ENCODE measurements at regions not wholly inside any gene's neighbourhood (a gene's known extent, or its start where the extent isn't known, plus 50 kb on each side); places are given as distances from the start of the nearest gene placed in this dataset.

- H3K27me3 Mint-ChIP-seq = no peaks in the 10 kb centered on the region
- DNase-seq = no peak
- H3K4me1 Mint-ChIP-seq = no peaks in the 10 kb centered on the region
- H3K4me3 Mint-ChIP-seq = no peak overlapping the region
- no peaks in the 10 kb centered on the region for H3K9me3 Mint-ChIP-seq
- ATAC-seq = no peak
- H3K27ac Mint-ChIP-seq = no peak overlapping the region
Observed at GRCh38 chr9:79135681-79136415, 435.9 kb upstream of the TLE4 start.

DNA sequence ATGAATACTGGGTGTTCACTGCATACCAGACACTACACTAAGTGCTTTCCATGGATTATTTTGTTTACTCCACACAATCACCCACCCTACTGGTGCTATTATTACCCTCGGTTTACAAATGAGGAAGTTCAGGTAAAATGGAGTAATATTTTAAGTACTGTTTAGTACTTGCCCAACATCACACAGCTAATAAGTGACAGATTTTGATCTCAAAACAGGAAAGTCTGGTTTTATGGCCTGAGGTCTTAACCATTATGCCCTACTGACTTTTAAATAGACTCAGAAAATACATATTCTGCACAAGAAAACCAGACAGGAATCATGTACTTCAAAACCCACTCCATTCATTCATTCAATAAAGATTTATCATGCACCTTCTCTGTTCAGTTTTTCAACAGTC is 431.0 kb upstream of the TLE4 start:
- Mint-ChIP-seq H3K4me1 (no peaks in the 10 kb centered on the region), H3K9me3 (no peaks in the 10 kb centered on the region), H3K27ac (no peak overlapping the region), H3K27me3 (no peaks in the 10 kb centered on the region), H3K4me3 (no peak overlapping the region)
- ATAC-seq (no peak), DNase-seq (no peak)

DNA sequence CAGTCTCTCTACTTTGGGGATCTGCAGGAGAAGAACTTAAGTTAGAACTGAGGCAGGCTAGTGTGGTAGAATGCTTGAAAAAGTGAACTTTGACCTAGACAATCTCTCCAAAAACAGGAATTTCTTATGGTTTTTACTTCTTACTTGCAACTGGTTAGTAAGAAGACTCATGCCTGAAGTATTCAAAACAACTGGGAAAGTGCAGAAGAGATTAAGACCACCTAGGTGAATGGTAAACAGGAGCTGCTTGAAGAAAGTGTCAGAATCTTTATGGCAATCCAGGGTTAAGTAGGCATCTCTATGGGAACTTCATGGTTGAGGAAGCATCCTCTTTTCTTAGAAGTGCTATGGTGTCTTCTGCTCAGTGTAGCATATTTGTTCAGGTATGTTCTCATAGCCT is 428.6 kb upstream of the TLE4 start:
- DNase-seq = no peak
- Mint-ChIP-seq H3K4me3 (no peak overlapping the region), H3K27ac (no peak overlapping the region), H3K9me3 (peaks cover 0 to 5% of the 10 kb centered on the region in 2 donors), H3K4me1 (no peaks in the 10 kb centered on the region), H3K27me3 (no peaks in the 10 kb centered on the region)
- ATAC-seq = no peak

DNA sequence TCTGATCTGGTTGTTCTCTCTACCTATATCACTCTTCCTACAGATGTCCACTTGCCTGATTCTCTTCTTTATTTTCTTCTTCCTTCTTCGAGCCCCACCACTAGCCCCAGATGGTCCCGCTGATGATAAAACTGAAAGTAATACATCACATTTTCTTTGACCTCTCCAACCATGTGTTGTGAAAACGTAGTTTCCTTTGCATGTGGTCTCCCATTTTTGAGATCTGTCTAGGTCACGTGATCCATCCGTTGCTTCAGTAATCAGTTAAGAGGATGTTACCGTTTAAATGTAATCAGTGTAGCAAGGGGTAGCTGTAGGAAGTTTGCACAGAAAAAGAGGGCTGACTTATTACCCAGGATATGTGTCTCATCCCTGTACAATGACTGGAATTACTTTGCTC is 426.3 kb upstream of the TLE4 start:
- no peak for DNase-seq
- no peaks in the 10 kb centered on the region for H3K4me1 Mint-ChIP-seq
- H3K27me3 Mint-ChIP-seq = no peaks in the 10 kb centered on the region
- no peak overlapping the region for H3K27ac Mint-ChIP-seq
- H3K9me3 Mint-ChIP-seq = peaks cover 0 to 5% of the 10 kb centered on the region in 2 donors
- ATAC-seq = no peak
- no peak overlapping the region for H3K4me3 Mint-ChIP-seq

DNA sequence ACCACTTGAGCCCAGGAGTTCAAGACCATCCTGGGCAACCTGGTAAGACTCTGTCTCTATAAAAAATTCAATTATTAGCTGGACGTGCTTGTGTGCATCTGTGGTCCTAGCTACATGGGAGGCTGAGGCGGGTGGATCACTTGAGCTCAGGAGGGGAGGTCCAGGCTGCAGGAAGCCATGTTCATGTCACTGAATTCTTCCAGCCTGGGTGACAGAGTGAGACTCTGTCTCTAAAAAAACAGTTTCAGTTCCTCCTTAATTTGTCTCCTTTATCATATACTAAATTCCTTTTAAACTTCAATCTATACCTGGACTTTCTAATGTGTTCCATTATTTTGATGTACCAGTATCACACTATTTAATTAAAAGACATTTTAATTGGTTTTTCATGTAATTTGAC is 422.2 kb upstream of the TLE4 start:
- no peaks in the 10 kb centered on the region for H3K27me3 Mint-ChIP-seq
- no peak overlapping the region for H3K4me3 Mint-ChIP-seq
- H3K9me3 Mint-ChIP-seq = peaks cover 0 to 5% of the 10 kb centered on the region in 2 donors
- no peaks in the 10 kb centered on the region for H3K4me1 Mint-ChIP-seq
- H3K27ac Mint-ChIP-seq = no peak overlapping the region
- ATAC-seq = no peak
- DNase-seq = no peak

DNA sequence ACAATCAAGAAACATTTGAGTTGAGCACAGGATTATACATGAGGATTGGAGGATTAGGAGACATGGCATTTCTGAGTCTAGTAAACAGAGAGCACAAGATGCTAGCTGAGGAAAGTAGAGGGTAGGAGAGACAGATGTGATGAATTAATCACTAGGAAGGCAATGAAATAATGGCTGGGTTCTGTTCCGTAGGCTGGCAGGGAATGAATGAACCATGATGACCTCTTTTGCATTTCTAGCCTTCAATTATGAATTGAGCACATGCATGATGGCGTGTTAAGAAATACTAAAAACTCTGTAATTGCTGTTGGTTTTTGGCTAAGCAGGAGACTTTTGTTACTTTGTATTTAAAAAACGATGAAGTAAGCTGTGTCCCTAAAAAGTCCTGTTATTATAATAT is 420.0 kb upstream of the TLE4 start:
- H3K4me3 Mint-ChIP-seq = no peak overlapping the region
- DNase-seq = no peak
- H3K9me3 Mint-ChIP-seq = peaks cover 0 to 5% of the 10 kb centered on the region in 2 donors
- no peaks in the 10 kb centered on the region for H3K27me3 Mint-ChIP-seq
- no peak for ATAC-seq
- H3K27ac Mint-ChIP-seq = no peak overlapping the region
- no peaks in the 10 kb centered on the region for H3K4me1 Mint-ChIP-seq

GRCh38 chr9:79152306-79152705 is 419.5 kb upstream of the TLE4 start:
- Mint-ChIP-seq H3K9me3 (peaks cover 0 to 5% of the 10 kb centered on the region in 2 donors), H3K27ac (no peak overlapping the region), H3K4me3 (no peak overlapping the region), H3K27me3 (no peaks in the 10 kb centered on the region), H3K4me1 (no peaks in the 10 kb centered on the region)
- DNase-seq (no peak), ATAC-seq (no peak)

DNA sequence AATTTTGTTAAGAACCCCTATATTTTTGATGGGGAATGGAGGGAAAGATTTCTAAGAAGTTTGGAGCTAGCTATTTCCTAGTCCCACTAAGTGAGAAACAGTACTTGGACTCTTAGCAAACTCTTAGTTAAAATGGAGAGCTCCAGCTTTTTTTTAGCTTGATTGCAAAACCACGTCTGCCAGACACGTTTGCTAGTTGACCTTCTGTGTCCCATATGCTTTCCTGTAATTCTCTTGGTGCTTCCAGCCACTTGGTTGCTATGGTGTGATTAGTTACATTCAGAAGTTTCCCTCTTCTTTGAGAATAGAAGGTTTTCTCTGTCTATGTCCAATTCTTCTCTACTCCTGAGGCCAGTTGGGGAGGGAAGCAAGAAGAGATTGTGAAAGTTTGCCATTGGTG is 417.0 kb upstream of the TLE4 start:
- no peaks in the 10 kb centered on the region for H3K4me1 Mint-ChIP-seq
- H3K27me3 Mint-ChIP-seq = no peaks in the 10 kb centered on the region

GRCh38 chr9:79155308-79155707 is 416.5 kb upstream of the TLE4 start:
- no peaks in the 10 kb centered on the region for H3K27me3 Mint-ChIP-seq
- no peak overlapping the region for H3K27ac Mint-ChIP-seq
- H3K9me3 Mint-ChIP-seq = no peaks in the 10 kb centered on the region
- ATAC-seq (no peak), DNase-seq (no peak)
- H3K4me1 Mint-ChIP-seq = no peaks in the 10 kb centered on the region
- no peak overlapping the region for H3K4me3 Mint-ChIP-seq

More for the DNA sequence above, 417.0 kb upstream of the TLE4 start:
- no peaks in the 10 kb centered on the region for H3K9me3 Mint-ChIP-seq
- DNase-seq (no peak), ATAC-seq (no peak)
- H3K27ac Mint-ChIP-seq = no peak overlapping the region
- H3K4me3 Mint-ChIP-seq = no peak overlapping the region

GRCh38 chr9:79163544-79163943 is 408.2 kb upstream of the TLE4 start:
- H3K27me3 Mint-ChIP-seq = no peaks in the 10 kb centered on the region
- no peaks in the 10 kb centered on the region for H3K9me3 Mint-ChIP-seq
- H3K4me1 Mint-ChIP-seq = peaks cover 15% of the 10 kb centered on the region
- peak; percentile 70 for ATAC-seq
- no peak overlapping the region for H3K4me3 Mint-ChIP-seq
- no peak overlapping the region for H3K27ac Mint-ChIP-seq
- no peak for DNase-seq

DNA sequence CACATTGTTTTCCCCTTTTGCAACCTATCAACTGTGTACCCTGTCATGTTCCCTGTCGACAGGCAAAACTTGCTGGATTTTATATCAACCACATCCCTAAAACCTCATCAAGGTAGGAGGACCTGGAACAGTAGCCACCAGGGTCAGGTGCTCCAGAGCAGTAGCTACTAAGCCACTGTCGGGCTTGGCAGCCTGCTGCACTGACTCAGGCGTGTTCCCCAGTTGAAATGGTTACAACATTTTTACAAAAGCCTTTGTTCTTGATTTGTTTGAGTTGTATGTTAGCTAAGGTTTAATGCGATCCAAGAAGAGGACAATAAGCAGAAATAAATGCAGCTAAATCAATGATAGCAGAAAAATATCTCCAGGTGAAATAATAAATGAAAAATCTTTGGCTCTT is 407.4 kb upstream of the TLE4 start:
- DNase-seq = no peak

DNA sequence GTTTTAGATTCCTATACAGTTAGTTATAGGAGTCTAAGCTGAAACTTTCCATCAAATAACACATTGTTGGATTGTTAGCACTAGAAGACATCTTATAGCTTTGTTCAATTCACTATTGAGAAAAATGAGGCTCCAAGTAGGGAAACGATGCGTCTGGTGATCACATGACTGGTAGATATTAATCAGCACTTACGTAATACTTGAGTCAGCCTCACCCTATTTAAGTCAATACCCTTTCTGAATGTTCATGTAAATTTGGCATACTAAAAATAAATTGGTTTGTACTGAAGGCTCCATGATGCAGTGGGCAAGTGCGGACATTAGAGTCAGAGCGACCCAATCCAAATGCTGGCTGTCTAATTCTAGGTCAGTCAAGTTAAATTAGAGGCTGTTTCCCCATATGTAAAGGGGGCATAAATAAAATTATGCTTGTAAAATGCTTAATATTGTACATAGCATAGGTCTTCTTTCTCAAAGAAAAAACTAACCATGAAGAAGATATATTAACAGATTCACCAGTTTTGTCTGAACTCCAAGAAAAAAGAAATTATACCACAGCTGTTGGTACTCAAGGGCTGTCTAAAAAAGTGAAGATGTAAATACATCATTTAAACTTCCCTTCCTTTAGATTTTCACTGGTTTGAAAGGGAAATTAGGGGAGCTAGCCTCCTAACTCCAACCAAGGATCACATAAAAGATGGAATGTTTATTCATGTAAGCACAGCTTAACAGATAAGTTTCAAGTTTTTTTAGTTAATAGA is 406.6 kb upstream of the TLE4 start:
- no peak for ATAC-seq
- no peaks in the 10 kb centered on the region for H3K27me3 Mint-ChIP-seq
- peaks cover 15% of the 10 kb centered on the region for H3K4me1 Mint-ChIP-seq
- no peak overlapping the region for H3K27ac Mint-ChIP-seq
- DNase-seq = no peak
- H3K9me3 Mint-ChIP-seq = no peaks in the 10 kb centered on the region
- no peak overlapping the region for H3K4me3 Mint-ChIP-seq

More for the DNA sequence above, 407.4 kb upstream of the TLE4 start:
- Mint-ChIP-seq H3K9me3 (no peaks in the 10 kb centered on the region), H3K4me1 (peaks cover 15% of the 10 kb centered on the region), H3K27ac (no peak overlapping the region), H3K4me3 (no peak overlapping the region), H3K27me3 (no peaks in the 10 kb centered on the region)
- ATAC-seq = no peak

DNA sequence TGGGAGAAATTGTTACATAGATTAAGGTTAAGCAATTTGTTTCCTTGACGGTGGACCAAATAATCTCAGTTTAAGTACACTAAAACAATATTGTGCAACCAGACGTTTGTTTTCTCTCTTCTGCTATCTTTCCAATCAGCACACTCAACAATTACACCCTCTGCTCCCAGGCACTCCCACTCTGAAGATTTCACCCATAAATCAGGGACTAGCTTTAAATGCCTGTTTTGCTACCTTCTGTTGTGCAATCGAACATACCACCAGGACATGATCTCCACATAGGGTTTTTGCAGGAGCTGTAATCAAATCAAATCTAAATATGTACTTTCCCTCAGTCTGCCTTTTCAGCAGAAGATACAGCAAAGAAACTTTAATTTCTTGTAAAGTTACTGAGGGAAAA is 405.8 kb upstream of the TLE4 start:
- Mint-ChIP-seq H3K4me3 (no peak overlapping the region), H3K9me3 (no peaks in the 10 kb centered on the region), H3K27me3 (no peaks in the 10 kb centered on the region), H3K4me1 (peaks cover 15% of the 10 kb centered on the region), H3K27ac (no peak overlapping the region)
- DNase-seq = no peak
- ATAC-seq = no peak

GRCh38 chr9:79170643-79171042 is 401.1 kb upstream of the TLE4 start:
- Mint-ChIP-seq H3K9me3 (peaks cover 0 to 6% of the 10 kb centered on the region in 2 donors), H3K27me3 (no peaks in the 10 kb centered on the region), H3K4me1 (no peaks in the 10 kb centered on the region), H3K27ac (no peak overlapping the region), H3K4me3 (no peak overlapping the region)
- ATAC-seq = no peak
- DNase-seq = no peak

DNA sequence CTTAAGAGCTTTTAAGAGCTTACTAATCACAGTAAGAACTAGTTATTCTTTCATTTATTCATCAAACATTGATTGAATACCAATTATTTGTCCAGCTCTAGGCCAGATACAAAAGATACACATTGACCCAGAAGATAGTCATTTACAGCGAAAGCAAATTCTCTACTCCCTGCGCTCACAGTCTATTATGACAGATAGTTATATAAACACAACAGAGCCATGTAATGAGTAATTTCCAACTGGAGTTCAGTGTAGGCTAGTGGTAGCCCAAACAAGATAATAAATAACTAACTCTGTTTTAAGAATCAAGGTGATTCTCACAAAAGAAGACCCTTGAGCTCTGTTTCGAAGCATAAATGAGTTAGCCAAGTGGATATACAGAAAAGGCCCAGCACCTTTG is 397.8 kb upstream of the TLE4 start:
- no peak for ATAC-seq
- Mint-ChIP-seq H3K4me3 (no peak overlapping the region), H3K27me3 (no peaks in the 10 kb centered on the region), H3K27ac (no peak overlapping the region), H3K4me1 (no peaks in the 10 kb centered on the region), H3K9me3 (peaks cover 0 to 6% of the 10 kb centered on the region in 2 donors)
- DNase-seq = no peak

GRCh38 chr9:79176014-79176697 is 395.6 kb upstream of the TLE4 start:
- H3K4me3 Mint-ChIP-seq = no peak overlapping the region
- no peaks in the 10 kb centered on the region for H3K27me3 Mint-ChIP-seq
- ATAC-seq = no peak
- no peak for DNase-seq
- H3K27ac Mint-ChIP-seq = no peak overlapping the region
- H3K9me3 Mint-ChIP-seq = peaks cover 0 to 13% of the 10 kb centered on the region in 2 donors
- no peaks in the 10 kb centered on the region for H3K4me1 Mint-ChIP-seq

All from stimulated activated naive CD8-positive, alpha-beta T cell treated with anti-CD3 and anti-CD28 coated beads, Interleukin-15, amount 100 ng/mL, for 72 hours (primary cell).